Tibial nerve (tissue), 4 donors: ENCODE measurements at regions not wholly inside any gene's neighbourhood (a gene's known extent, or its start where the extent isn't known, plus 50 kb on each side); places are given as distances from the start of the nearest gene placed in this dataset.

ENCODE experiments used
- DNase-seq, 2 donors: peaks; one replicate each; pipeline ENCODE4 v3.0.0-alpha.2; 2019; ENCODE audit warnings: low spot score in 2 of 2
- H3K27ac ChIP-seq, 4 donors: fragments of 200-600 bp; sonication (generic) in 3 of 4; one replicate each; pipeline ENCODE4 v1.5.1; 2017 to 2019; ENCODE audit warnings: mild to moderate bottlenecking in 1 of 4
- H3K27me3 ChIP-seq, 2 donors: fragments of 200-600 bp; sonication (generic) in 1 of 2; one replicate each; pipeline versions ENCODE4 v1.5.1 to v1.6.0; 2017 to 2019
- H3K36me3 ChIP-seq, 3 donors: fragments of 200-600 bp; sonication (generic); one replicate each; pipeline ENCODE4 v1.5.1; 2018 to 2019
- H3K4me1 ChIP-seq, 4 donors: fragments of 200-600 bp; sonication (generic) in 3 of 4; one replicate each; pipeline ENCODE4 v1.5.1; 2017 to 2019
- H3K4me3 ChIP-seq, 4 donors: fragments of 200-600 bp; sonication (generic) in 3 of 4; one replicate each; pipeline ENCODE4 v1.5.1; 2017 to 2019; ENCODE audit warnings: mild to moderate bottlenecking in 1 of 4, moderate library complexity in 1 of 4
- H3K9me3 ChIP-seq, 4 donors: fragments of 200-600 bp; sonication (generic) in 3 of 4; one replicate each; pipeline ENCODE4 v1.5.1; 2017 to 2019
- CTCF ChIP-seq, 5 experiments: fragments of 200-600 bp in 3 of 5; fragments of 450-650 bp in 2 of 5; sonication (generic) in 3 of 5; IDR thresholded peaks; one replicate each; pipeline ENCODE4 v1.5.1; 2016 to 2019; ENCODE audit warnings: antibody characterized with exemption in 5 of 5, mild to moderate bottlenecking in 3 of 5, moderate library complexity in 2 of 5
- EP300 ChIP-seq, 2 donors: sonication (generic); formaldehyde crosslinking; IDR thresholded peaks; one replicate each; pipeline ENCODE4 v1.6.1; 2017; ENCODE audit warnings: antibody characterized with exemption in 2 of 2, mild to moderate bottlenecking in 1 of 2
- POLR2A ChIP-seq, 2 donors: fragments of 450-650 bp; IDR thresholded peaks; one replicate each; pipeline ENCODE4 v1.6.1; 2017; ENCODE audit warnings: antibody characterized with exemption in 2 of 2, mild to moderate bottlenecking in 2 of 2, moderate library complexity in 2 of 2
- WGBS, 2 donors: methylation state at CpG; one replicate each; pipeline ENCODE4 v1.1.5; 2018; 5-methylcytosine and 5-hydroxymethylcytosine counted together

- Histone ChIP-seq H3K9me3 (no peaks in the 10 kb centered on the region), H3K36me3 (no peaks in the 10 kb centered on the region), H3K27me3 (no peaks in the 10 kb centered on the region), H3K4me3 (no peak overlapping the region), H3K27ac (no peak overlapping the region), H3K4me1 (no peaks in the 10 kb centered on the region)
- WGBS, 2 donors: 84 to 86% methylated on average over 13 of the region's 13 CpGs
- no peak for TF ChIP-seq EP300 (IDR thresholded peaks at IDR 0.05)
- DNase-seq: no peak
These were observed 522.5 kb upstream of the ID2 start for GRCh38 chr2:8159211-8159965.

DNA sequence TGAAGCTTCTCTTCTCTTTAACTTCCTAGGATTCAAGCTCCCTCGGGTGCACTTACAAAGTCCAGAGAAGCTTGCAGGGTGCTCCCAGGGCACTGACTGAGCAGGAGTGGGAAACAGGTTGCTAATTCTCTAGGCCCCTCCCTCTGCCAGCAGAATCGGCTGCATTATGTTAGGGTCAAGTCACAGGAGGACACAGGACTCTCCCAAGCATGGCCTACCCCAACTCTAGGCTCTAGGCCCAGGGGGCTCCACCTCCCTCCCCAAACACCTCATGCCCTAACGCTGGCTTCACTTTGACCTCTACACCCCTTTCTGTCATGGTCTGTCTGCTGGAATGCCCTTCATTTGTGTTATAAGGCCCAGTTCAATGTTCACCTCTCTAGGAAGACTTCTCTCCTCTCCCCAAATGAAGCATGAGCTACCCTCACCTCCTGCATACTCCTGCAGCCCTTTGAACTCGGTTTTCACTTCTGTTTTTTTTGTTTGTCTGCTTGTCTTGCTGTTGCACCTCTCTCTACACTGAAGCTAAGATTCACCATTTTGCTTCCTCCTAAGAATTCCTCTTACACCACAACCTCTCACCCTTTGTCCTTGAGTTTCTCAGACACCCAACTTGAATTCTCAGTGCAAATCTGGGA is 521.8 kb upstream of the ID2 start:
- no peak for TF ChIP-seq CTCF (IDR thresholded peaks at IDR 0.05)
- TF ChIP-seq POLR2A (IDR thresholded peaks at IDR 0.05): no peak

GRCh38 chr2:8160959-8161358 is 520.9 kb upstream of the ID2 start:
- Histone ChIP-seq H3K36me3 (no peaks in the 10 kb centered on the region), H3K27ac (no peak overlapping the region), H3K4me3 (no peak overlapping the region), H3K4me1 (no peaks in the 10 kb centered on the region), H3K27me3 (no peaks in the 10 kb centered on the region), H3K9me3 (no peaks in the 10 kb centered on the region)
- WGBS, 2 donors: 90 to 95% methylated on average over 13 of the region's 13 CpGs
- TF ChIP-seq EP300 (IDR thresholded peaks at IDR 0.05) (no peak), CTCF (IDR thresholded peaks at IDR 0.05) (no peak), POLR2A (IDR thresholded peaks at IDR 0.05) (no peak)
- no peak for DNase-seq

More for the DNA sequence above, 521.8 kb upstream of the ID2 start:
- DNase-seq: no peak
- no peaks in the 10 kb centered on the region for H3K4me1 ChIP-seq
- no peak overlapping the region for H3K27ac ChIP-seq
- H3K9me3 ChIP-seq: no peaks in the 10 kb centered on the region
- no peak overlapping the region for H3K4me3 ChIP-seq
- WGBS, 2 donors: 58 to 64% methylated on average over 4 of the region's 4 CpGs
- no peaks in the 10 kb centered on the region for H3K27me3 ChIP-seq
- H3K36me3 ChIP-seq: no peaks in the 10 kb centered on the region

- H3K27me3 ChIP-seq: no peaks in the 10 kb centered on the region
- H3K4me1 ChIP-seq: no peaks in the 10 kb centered on the region
- no peaks in the 10 kb centered on the region for H3K9me3 ChIP-seq
- 65 to 67% methylated on average over 17 of the region's 17 CpGs for WGBS, 2 donors
- no peak overlapping the region for H3K27ac ChIP-seq
- no peak overlapping the region for H3K4me3 ChIP-seq
- DNase-seq: no peak
- no peaks in the 10 kb centered on the region for H3K36me3 ChIP-seq
- no peak for TF ChIP-seq CTCF (IDR thresholded peaks at IDR 0.05)
- TF ChIP-seq POLR2A (IDR thresholded peaks at IDR 0.05): no peak
- TF ChIP-seq EP300 (IDR thresholded peaks at IDR 0.05): no peak
These were observed 519.3 kb upstream of the ID2 start for GRCh38 chr2:8162552-8162951.

DNA sequence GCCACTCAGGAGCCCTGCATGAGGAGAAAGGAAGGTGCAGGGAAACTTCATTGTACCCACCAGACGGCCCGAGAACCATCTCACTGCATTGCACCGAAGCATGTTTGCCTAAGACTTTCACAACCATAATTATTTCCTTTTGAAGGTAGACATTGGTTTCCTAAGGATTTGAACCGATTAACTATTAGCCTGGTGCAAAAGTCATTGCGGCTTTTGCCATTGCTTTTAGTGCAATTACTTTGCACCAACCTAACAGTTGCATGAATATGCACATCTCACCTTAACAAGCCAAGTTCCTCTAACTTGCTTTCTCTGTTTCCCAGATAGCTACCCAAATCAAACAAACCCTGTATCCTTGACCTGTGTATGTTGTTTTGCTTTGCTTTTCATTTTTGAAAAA is 516.3 kb upstream of the ID2 start:
- no peaks in the 10 kb centered on the region for H3K9me3 ChIP-seq
- H3K36me3 ChIP-seq: no peaks in the 10 kb centered on the region
- 86 to 94% methylated on average over 5 of the region's 5 CpGs for WGBS, 2 donors
- DNase-seq: no peak
- H3K4me3 ChIP-seq: no peak overlapping the region
- H3K4me1 ChIP-seq: no peaks in the 10 kb centered on the region
- H3K27ac ChIP-seq: no peak overlapping the region
- TF ChIP-seq EP300 (IDR thresholded peaks at IDR 0.05) (no peak), CTCF (IDR thresholded peaks at IDR 0.05) (no peak), POLR2A (IDR thresholded peaks at IDR 0.05) (no peak)
- no peaks in the 10 kb centered on the region for H3K27me3 ChIP-seq
